Hepatocyte (in vitro differentiated cells): ENCODE measurements at regions not wholly inside any gene's neighbourhood (a gene's known extent, or its start where the extent isn't known, plus 50 kb on each side); places are given as distances from the start of the nearest gene placed in this dataset.

Experiments used
- EZH2 ChIP-seq: fragments of 200-600 bp; sonication (generic); IDR thresholded peaks from 2 replicates; pipeline ENCODE4 v1.6.1; 2016; ENCODE audit warnings: antibody characterized with exemption, mild to moderate bottlenecking, borderline replicate concordance
- TF ChIP-seq, protein P1 (sequence below): fragments of 200-600 bp; sonication (generic); IDR thresholded peaks from 2 replicates; pipeline ENCODE4 v1.5.1; 2016; ENCODE audit warnings: antibody characterized with exemption, mild to moderate bottlenecking; ENCODE audit not compliant: poor library complexity

GRCh38 chr10:77702166-77702565, 64.6 kb upstream of the KCNMA1 start:
- TF ChIP-seq, protein P1, sequence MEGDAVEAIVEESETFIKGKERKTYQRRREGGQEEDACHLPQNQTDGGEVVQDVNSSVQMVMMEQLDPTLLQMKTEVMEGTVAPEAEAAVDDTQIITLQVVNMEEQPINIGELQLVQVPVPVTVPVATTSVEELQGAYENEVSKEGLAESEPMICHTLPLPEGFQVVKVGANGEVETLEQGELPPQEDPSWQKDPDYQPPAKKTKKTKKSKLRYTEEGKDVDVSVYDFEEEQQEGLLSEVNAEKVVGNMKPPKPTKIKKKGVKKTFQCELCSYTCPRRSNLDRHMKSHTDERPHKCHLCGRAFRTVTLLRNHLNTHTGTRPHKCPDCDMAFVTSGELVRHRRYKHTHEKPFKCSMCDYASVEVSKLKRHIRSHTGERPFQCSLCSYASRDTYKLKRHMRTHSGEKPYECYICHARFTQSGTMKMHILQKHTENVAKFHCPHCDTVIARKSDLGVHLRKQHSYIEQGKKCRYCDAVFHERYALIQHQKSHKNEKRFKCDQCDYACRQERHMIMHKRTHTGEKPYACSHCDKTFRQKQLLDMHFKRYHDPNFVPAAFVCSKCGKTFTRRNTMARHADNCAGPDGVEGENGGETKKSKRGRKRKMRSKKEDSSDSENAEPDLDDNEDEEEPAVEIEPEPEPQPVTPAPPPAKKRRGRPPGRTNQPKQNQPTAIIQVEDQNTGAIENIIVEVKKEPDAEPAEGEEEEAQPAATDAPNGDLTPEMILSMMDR, result no peak
- TF ChIP-seq EZH2, result no peak
